Endothelial cell of umbilical vein (primary cell): ENCODE measurements at regions not wholly inside any gene's neighbourhood (a gene's known extent, or its start where the extent isn't known, plus 50 kb on each side); places are given as distances from the start of the nearest gene placed in this dataset.

Experiments used
- MYC ChIP-seq: IDR thresholded peaks from one replicate; pipeline ENCODE4 v1.6.1; 2011; ENCODE audit warnings: mild to moderate bottlenecking, low read depth, low read length
- POLR2A ChIP-seq: IDR thresholded peaks from 2 replicates; pipeline ENCODE4 v1.6.1; 2012; ENCODE audit warnings: low read depth, mild to moderate bottlenecking, control low read depth, low read length
- TF ChIP-seq, protein P1 (sequence below), 2 donors: IDR thresholded peaks; 1 replicate in 1 of 2; 2 replicates in 1 of 2; pipeline ENCODE4 v1.5.1; 2011; ENCODE audit warnings: low read length in 2 of 2, mild to moderate bottlenecking in 2 of 2, moderate library complexity in 2 of 2, control low read depth in 1 of 2, inconsistent platforms in 1 of 2, low read depth in 1 of 2; ENCODE audit not compliant: insufficient read depth in 1 of 2; ENCODE audit errors: extremely low read depth in 1 of 2

GRCh38 chr3:59317386-59317785 is 267.6 kb upstream of the CFAP20DC start:
- TF ChIP-seq POLR2A (no peak), MYC (no peak)
- TF ChIP-seq, protein P1, sequence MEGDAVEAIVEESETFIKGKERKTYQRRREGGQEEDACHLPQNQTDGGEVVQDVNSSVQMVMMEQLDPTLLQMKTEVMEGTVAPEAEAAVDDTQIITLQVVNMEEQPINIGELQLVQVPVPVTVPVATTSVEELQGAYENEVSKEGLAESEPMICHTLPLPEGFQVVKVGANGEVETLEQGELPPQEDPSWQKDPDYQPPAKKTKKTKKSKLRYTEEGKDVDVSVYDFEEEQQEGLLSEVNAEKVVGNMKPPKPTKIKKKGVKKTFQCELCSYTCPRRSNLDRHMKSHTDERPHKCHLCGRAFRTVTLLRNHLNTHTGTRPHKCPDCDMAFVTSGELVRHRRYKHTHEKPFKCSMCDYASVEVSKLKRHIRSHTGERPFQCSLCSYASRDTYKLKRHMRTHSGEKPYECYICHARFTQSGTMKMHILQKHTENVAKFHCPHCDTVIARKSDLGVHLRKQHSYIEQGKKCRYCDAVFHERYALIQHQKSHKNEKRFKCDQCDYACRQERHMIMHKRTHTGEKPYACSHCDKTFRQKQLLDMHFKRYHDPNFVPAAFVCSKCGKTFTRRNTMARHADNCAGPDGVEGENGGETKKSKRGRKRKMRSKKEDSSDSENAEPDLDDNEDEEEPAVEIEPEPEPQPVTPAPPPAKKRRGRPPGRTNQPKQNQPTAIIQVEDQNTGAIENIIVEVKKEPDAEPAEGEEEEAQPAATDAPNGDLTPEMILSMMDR (IDR thresholded peaks at IDR 0.05; ENCODE audit: extremely low read depth in 1 of 2, insufficient read depth in 1 of 2, low read depth in 1 of 2, low read length in 2 of 2) = no peak
